Muscle of back (tissue), 3 donors: ENCODE measurements at regions not wholly inside any gene's neighbourhood (a gene's known extent, or its start where the extent isn't known, plus 50 kb on each side); places are given as distances from the start of the nearest gene placed in this dataset.

Experiments
- DNase-seq, 3 donors: peaks; one replicate each; pipeline versions ENCODE4 v3.0.0 to v3.0.0-alpha.2; 2013

DNA sequence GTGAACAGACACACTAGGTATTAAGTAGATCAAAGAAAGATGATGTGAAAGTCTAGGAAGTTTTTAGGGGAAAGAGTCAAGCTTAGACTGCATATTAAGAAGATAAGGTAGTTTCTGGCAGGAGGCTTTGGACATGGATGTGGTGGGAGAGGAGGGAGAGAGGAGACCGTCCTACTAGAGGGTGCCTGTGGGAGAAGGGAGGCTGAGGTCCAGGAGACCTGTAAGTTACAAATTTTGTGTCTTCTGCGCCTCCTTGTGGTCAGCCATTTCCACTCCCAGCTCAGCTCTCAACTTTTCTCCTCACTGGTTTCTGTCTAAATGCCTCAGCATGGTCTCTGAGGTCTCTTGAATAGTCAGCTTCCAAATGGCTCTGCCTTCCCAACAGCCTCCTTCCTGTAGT, 193.5 kb downstream of the UNC5CL start:
- peak; percentile 14 to 51 (median 35) for DNase-seq

DNA sequence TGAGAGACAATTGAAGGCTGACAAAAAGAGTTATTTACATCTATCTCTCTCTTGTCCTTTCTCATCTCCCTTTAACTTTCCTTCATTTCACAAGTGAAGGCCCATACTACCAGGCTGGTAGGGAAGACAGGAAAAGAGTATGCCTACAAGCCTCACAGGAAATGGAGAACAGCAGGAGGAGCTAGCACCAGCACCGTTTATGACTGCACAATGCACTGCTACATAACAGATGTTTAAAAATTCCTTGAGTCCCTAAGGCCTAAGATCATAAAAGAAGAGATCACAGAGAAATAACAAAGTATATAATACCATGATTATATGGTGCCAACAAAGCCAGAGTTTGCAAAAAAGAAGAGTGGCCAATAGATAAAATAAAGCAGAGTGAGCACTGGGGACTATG, 194.8 kb downstream of the UNC5CL start:
- DNase-seq: no peak

DNA sequence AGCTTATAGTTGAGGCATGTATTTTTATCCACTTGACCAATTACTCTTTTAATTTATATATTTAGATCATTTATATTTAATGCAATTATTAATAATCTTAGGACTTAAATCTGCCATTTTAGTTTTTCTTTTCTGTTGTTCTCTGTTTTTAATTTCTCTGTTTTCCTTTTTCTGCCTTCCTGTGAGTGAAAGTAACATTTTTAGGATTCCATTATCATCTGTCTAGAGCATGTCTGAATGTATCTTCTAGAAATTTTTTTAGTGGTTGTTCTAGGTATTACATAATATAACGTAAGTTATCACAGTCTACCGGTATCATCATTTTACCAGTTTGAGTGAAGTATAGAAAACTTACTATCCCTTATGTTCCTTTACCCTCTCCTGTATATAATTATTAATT, 197.3 kb downstream of the UNC5CL start:
- DNase-seq: no peak

DNA sequence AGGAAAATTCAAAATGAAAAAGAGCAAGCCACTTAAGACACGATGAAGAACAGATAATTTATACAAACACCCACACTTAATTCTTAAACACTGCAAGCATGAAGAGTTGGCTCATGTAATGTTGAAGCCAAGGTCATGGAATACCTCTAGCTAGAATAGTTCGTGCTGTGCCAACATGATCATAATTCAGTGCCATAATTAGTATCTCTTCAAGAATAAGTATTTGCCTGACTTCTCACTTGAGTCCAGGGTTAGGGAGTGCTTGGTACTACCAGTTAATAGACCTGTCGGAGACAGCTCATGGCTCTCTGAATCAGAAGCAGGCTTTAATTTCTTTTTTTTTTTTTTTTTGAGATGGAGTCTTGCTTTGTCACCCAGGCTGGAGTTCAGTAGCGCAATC, 206.3 kb downstream of the UNC5CL start:
- no peak for DNase-seq

DNA sequence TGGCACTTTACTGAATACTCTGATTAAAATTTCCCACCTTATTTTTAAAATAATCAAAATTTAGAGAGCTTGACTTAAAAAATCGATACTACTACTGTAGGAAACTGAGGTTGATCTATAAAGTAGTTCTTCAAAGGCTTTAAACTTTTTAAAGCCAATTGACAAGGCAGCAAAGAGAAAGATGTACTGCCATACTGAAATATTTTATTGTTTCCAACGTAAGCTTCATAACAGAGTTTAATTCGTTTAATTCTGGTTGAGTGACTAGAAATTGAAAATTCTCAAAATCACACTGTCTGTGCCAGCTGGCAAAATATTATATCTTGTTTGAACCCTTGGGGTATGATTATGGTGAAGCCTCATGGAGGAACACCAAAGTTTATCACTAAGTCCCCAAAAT, 207.6 kb downstream of the UNC5CL start:
- DNase-seq: no peak

DNA sequence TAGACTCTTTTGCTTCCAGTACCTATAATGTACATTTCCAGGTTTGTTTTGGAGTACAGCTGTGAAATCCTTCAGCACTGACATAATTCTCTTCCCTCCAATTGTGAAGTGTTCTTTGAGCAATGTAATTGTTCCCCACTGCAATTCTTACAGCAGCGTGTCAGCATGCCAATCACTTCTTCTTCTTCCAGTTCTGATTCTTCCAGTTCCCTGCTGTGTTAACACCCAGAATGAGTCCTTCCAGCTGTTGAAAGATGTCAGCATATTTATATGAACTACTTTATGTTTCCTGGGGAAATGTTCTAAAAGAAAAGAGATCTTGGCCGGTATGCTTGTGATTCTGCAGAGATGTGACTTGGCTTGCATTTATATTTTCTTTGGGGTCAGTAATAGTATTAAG, 213.9 kb downstream of the UNC5CL start:
- DNase-seq: peak; percentile 10 to 41 (median 36)

DNA sequence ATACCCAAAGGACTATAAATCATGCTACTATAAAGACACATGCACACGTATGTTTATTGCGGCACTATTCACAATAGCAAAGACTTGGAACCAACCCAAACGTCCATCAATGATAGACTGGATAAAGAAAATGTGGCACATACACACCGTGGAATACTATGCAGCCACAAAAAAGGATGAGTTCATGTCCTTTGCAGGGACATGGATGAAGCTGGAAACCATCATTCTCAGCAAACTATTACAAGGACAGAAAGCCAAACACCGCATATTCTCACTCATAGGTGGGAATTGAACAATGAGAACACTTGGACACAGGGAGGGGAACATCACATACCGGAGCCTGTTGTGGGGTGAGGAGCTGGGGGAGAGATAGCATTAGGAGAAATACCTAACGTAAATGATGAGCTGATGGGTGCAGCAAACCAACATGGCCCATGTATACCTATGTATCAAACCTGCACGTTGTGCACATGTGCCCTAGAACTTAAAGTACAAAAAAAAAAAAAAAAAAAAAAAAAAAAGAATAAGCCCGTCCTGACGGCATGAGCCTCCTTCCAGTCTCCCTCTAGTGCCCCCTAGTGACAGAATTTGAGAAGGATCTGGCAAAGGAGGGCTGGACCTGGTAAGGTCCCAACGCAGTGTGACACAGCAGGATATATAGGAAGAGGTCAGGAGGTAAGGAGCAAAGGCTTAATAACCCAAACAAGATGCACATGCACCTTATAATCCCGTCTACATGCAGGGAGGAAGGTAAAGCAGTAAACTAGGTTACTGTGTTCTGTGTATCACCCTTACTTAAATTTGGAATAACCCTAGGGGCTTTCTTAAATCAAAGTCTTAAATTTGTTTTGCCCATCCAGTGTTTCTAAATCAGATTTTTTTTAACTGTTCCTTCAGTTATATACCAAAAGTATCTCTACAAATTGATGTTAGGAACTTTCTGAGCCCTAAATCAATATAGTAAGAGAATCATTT, 214.8 kb downstream of the UNC5CL start:
- peak; percentile 41 to 67 (median 54) for DNase-seq

DNA sequence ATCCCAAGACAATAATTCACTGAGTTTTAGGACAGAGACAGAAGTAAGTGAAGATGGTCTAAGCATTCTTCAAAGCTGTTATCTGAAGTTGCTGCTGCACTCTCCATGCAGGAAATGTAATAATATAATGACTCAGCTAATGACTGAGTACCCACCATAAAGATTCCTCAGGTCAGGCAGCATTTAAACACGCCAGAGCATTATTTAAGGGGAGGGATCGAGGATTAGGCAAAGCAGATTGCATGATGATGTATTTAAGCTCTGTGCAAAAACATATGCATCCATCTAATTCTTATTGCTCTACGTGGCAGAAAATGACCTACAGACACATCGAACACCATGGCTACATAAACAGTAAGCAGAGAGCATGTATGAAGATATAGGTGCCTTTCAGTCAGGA, 216.4 kb downstream of the UNC5CL start:
- peak in 1 of 3 donors; percentile 44 for DNase-seq

DNA sequence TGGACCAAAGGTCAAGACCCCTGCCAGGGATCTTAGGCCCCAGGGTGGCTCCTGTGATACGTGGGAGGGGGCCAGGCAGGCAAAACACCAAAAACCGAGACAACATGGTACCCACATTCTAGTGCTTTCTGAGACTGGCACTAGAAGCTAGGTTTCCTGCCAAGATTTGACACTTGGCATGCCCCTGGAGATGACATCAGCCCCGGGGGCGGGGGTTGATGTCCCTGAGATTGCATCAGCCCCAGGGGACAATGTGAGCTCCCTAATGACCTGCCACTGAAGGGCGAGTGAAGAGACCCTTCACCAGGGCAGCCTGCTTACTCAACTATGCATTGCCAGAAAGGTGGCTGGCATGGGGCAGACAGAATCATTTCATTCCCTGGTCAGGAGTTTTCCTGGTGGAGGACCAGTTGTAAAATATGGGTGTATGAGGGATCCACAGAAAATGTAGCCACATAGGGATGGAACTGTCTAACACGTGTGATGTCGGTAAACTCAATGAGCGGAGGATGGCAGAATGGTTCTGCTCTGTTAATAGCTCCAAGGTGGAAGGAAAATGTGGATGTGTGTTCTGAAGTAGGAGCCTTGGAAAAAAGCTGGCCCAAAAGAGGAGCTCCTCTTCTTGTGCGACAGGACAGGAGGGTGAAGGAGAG, 219.7 kb downstream of the UNC5CL start:
- DNase-seq: no peak

DNA sequence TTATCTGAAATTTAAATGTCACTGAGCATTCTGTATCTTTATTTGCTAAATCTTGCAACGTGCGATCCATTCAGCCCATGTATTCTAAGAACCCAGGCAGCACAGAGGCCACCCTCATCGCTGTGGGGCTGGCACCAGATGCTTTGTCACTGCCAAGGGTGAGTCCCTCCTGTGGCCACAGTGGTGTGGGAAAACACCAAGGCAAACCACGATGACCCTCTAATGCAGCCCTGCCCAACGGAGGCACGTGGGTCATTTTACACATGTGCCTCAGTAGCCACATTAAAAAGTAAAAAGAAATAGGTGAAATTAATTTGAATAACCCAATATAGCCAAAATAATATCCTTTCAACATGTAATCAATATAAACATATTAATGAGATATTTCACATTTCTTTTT, 221.7 kb downstream of the UNC5CL start:
- DNase-seq: no peak

DNA sequence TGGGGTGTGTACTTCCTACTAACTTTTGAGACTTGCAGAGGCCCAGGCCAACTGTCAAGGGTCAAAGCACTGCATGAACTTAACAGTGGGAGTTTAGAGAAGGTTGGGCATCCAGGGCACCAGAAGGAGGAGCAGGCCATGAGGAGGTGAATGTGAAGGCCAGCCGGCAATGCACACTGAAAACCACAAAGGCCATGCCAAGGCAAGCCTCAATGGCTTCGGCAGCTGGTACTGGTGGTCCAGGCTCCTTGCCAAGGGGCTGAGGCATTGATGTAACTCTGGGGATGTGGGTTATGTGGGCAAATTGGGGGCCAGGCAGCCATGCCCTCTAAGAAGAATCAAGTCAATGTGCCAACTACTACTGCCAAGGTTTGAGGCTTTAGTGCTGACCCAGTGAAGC, 222.4 kb downstream of the UNC5CL start:
- DNase-seq: no peak

DNA sequence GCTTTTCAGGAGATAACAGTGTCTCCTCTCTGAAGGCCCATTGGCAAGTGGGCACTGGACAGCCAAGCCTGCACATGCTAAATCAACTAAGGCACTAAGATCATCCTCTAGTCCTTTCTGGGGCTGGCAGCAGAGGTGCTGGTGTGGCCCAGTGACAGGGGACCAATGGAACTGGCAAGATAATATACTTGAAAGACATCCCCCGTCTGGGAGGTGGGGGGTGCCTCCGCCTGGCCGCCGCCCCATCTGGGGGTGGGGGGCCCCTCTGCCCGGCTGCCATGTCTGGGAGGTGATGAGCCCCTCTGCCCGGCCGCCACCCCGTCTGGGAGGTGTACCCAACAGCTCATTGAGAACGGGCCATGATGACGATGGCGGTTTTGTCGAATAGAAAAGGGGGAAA, 223.3 kb downstream of the UNC5CL start:
- DNase-seq: no peak

DNA sequence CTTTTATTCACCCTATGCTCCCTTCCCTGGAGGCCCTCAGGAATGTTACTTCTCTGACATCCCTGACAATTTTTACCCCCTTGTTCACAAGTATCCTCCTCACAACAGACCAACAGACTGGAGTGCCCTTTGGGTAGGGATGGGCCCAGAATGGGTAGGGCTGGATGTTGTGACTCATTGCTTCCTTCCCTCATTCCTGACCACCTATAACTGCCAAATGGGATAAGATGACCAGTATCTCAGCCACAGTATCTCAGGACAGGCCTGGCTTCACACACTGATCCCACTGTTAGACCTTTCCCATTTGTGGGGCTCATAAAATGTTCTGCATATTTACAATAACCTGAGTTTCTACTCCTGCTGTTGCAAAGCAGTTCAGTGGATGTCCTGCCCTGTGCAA, 223.0 kb upstream of the LRFN2 start:
- DNase-seq: no peak

DNA sequence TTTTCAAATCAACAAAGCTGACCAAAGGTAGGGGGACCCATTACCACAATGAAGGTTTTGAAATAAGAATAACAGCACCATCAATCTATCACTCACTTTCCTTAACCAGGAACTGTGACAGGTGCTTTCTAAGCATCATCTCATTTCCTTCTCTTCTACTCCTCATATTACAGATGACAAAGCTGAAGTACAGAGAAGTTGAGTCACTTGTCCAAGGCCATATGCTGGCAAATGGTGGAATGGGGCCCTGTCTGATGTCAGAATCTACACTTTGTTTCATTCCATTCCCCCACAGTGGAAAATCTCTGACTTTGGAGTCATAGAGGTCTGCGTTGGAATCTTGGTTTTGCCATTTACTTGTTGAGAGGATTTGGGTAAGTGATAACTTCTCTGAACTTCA, 222.5 kb upstream of the LRFN2 start:
- DNase-seq: no peak

DNA sequence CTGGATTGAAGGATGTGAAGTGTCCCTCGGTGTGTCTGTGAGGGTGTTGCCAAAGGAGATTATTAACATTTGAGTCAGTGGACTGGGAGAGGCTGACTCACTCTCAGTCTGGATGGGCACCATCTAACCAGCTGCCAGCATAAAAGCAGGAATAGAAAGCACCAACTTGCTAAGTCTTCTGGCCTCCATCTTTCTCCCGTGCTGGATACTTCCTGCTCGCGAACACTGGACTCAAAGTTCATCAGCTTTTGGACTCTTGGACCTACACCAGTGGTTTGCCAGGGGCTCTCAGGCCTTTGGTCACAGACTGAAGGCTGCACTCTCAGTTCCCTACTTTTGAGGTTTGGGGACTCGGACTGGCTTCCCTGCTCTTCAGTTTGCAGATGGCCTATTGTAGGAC, 220.3 kb upstream of the LRFN2 start:
- DNase-seq: no peak

DNA sequence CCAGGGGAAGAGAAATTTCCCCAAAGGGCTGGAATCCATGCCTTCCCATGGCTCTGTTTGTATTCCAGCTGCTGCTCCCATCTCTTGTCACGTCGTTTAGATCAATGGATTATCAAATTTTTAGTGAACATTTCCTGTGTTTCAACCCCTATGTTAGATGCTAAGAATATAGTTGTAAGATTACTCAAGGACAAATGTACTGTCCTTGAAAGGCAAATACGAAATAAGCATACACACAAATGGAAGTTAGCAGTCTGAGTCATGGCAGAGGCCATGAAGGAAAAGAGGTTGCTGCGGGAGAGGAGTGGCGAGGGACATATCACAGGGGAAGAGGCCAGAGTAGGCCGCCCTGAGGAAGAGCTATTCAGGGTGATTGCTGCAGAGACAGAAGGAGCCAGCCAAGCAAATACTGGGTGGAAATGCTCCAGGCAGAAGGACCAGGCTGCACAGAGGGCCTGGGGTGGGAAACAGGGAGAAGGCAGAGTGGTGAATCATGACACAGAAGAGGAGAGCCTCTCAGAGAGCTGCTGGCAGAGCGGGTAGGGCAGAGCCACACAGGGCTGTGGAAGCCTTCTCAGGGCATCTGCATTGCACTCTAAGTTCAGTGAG, 219.2 kb upstream of the LRFN2 start:
- DNase-seq: no peak

DNA sequence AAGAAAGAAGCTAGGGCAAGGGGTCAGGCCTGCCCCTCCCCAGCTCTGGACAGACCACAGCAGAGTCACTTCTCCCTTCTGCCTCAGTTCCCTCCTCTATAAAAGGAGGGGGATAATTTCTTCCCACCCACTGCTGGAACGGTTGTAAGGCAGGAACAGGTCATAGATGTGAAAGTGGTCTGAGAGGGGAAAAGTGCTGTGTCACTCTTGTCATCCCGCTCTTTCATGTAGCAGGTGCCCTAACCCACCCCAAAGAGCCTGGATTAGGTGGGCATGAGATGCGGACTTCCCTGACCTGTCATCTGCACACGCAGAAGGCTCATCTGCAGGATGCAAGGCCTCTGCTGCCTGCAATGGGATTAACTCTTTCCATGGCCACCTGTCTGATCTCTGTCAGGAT, 218.2 kb upstream of the LRFN2 start:
- DNase-seq: no peak

DNA sequence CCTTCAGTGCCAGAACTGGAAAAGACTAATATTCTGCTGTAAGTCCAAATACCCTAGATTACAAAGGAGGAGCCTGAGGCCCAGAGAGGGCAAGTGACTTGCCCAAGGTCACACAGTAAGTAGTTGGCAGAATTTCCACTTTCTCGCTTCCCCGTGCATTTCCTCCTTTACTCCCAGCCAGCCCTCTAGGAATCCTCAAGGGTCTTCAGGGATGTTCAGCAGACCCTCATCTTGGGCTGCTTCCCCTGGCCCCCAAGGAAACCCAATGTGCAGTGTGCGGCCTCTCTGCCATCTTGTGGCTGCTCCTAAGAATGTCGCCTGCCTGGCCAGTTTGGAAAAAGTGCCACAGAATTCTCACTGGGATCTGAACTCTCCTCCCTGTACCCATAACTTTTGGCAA, 217.7 kb upstream of the LRFN2 start:
- no peak for DNase-seq

DNA sequence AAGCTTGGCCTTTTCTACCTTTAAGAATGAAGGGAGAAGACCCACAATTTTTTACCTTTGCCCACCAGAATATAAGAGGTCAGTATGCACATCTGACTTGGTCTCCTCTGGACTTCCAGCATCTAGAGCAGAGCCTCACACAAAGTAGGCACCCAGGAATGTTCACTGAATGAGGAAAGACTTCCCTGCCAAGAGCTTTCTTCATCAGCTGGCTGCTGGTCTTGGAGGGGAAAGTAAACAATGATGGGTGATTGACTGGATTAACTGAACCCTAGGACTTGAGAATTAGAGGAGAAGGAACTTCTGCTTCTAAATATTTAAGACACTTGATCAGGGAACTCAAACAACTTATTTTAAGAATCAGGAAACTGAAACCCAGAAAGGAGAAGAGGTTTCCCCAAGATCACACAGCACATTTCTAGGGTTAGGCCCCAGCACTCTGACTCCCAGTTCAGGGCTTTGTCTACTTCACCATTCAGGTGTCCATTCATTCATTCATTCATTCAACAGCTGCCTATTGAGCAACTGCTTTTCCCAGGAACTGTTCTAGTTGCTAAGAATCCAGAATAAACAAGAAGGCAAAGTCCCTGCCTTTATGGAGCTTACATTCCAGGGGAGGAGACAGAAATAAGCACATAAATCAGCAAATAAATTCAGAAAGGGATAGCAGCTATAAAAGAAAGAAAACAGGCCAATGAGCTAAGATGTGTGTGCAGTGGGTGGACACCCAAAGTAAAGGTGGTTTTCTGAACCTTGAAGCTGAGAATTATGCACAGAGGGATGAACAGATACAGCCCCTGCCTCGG, 216.9 kb upstream of the LRFN2 start:
- DNase-seq: no peak

DNA sequence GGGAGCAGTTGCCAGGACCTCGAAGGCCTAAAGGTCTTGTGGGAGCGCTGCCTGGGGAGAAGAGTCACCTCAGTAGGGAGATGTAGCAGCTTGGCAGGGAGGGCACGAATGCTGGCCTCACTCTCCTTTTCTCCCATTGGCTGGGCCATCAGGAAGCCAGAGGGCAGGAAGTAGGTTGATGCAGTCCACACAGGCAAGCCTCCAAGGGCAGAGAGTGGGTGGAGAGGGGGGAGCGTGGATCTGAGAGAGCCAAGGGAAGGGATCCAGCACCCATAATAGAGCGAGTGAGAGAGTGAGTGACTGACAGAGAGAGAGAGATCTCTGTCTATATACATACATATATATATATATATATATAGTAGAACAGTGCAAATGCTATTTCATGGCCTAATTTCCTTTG, 215.3 kb upstream of the LRFN2 start:
- no peak for DNase-seq

DNA sequence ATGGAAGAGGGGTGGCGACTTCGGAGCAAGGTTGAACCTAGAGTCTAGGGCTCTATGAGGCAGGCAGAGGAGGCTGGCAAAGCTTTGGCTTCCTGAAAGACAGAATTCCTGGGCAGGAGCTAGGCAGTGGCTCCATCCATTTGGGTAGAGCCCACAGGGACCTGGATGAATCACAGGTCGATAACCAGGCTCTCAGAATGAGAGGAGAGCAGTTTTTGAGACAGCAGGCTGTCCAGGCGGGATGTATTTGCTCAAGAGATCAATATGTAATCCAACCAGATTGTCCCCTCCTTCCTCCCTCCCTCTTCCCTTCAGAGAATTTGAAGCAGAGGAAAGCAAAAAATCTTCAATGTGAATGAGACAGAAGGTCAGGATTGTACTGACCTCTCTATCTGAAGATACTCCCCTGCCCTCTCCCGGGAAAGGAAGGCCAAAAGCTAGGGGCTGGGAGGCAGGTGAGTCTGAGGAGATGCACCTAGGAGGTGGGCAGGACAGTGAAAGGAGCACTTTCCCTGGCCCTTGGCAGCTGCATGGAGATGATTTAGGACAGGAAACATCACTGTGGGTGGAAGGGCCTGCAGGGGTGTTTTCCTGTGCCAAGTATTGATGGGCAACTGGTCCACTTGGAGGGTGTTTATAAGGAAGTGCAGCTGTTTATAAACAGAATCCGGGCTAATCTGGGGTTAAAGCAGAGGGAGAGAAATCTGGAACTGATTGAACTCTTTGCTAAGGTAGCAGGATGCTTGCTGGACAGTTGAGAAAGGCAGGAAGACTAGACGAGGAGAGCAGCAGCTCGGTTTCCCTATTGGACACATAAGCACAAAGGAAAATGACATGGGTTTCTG, 212.4 kb upstream of the LRFN2 start:
- DNase-seq: no peak
